Stomach (tissue), 4 donors: ENCODE measurements at regions not wholly inside any gene's neighbourhood (a gene's known extent, or its start where the extent isn't known, plus 50 kb on each side); places are given as distances from the start of the nearest gene placed in this dataset.

Source experiments
- CTCF ChIP-seq, 7 experiments: fragments of 450-650 bp in 4 of 7; fragments of 200-600 bp in 3 of 7; sonication (generic) in 3 of 7; IDR thresholded peaks; one replicate each; pipeline ENCODE4 v1.5.1; 2016 to 2019; ENCODE audit warnings: antibody characterized with exemption in 7 of 7, control low read depth in 2 of 7, mild to moderate bottlenecking in 1 of 7
- EP300 ChIP-seq: sonication (generic); formaldehyde crosslinking; IDR thresholded peaks from one replicate; pipeline ENCODE4 v1.6.1; 2017; ENCODE audit warnings: antibody characterized with exemption
- POLR2A ChIP-seq, 4 donors: fragments of 450-650 bp; IDR thresholded peaks; one replicate each; pipeline ENCODE4 v1.6.1; 2016; ENCODE audit warnings: antibody characterized with exemption in 4 of 4, control low read depth in 2 of 4, mild to moderate bottlenecking in 1 of 4, moderate library complexity in 1 of 4

- TF ChIP-seq EP300 (no peak), POLR2A (IDR thresholded peaks at IDR 0.05) (no peak), CTCF (IDR thresholded peaks at IDR 0.05) (no peak)
These were observed 195.2 kb upstream of the CAMK1G start for GRCh38 chr1:209388358-209388757.
